DND-41 (cell line): ENCODE measurements at regions not wholly inside any gene's neighbourhood (a gene's known extent, or its start where the extent isn't known, plus 50 kb on each side); places are given as distances from the start of the nearest gene placed in this dataset.
"Not testable (repeated sequence)": the region's sequence is repeated elsewhere in the genome, so short reads cannot be mapped to it uniquely, and the experiment has no call there.

ENCODE experiments used
- ATAC-seq: fragments of 200-7000 bp; cut with Tn5 transposase; 3 replicates; pipeline ENCODE4 v1.9.1; 2021; ENCODE audit warnings: low read depth; ENCODE audit not compliant: insufficient read depth
- DNase-seq: peaks from one replicate; pipeline ENCODE4 v3.0.0-alpha.2; 2020
- H2AFZ ChIP-seq: 2 replicates; pipeline ENCODE4 v1.6.0; 2012; ENCODE audit warnings: low read depth, low read length
- H3K27ac ChIP-seq: 2 replicates; pipeline ENCODE4 v1.5.1; 2012; ENCODE audit warnings: low read length, inconsistent platforms
- H3K27me3 ChIP-seq: fragments of 200-600 bp; sonication (generic); 2 replicates; pipeline ENCODE4 v1.6.0; 2012; ENCODE audit warnings: low read length, mild to moderate bottlenecking, inconsistent platforms; ENCODE audit not compliant: insufficient read depth, poor library complexity
- H3K36me3 ChIP-seq: 2 replicates; pipeline ENCODE4 v1.5.1; 2012; ENCODE audit warnings: low read length, inconsistent platforms; ENCODE audit not compliant: insufficient read depth
- H3K4me1 ChIP-seq: 2 replicates; pipeline ENCODE4 v1.5.1; 2012; ENCODE audit warnings: mild to moderate bottlenecking, low read length; ENCODE audit not compliant: insufficient read depth
- H3K4me2 ChIP-seq: 2 replicates; pipeline ENCODE4 v1.6.0; 2012; ENCODE audit warnings: mild to moderate bottlenecking, moderate library complexity, low read length, inconsistent platforms; ENCODE audit not compliant: insufficient read depth
- H3K4me3 ChIP-seq, 2 experiments: fragments of 200-600 bp in 1 of 2; shearing (Covaris generic) in 1 of 2; 2 replicates each; pipeline ENCODE4 v1.5.1; 2012 to 2016; ENCODE audit warnings: inconsistent platforms in 2 of 2, low read length in 2 of 2, mild to moderate bottlenecking in 2 of 2, low read depth in 1 of 2, moderate library complexity in 1 of 2
- H3K79me2 ChIP-seq: 2 replicates; pipeline ENCODE4 v1.6.0; 2012; ENCODE audit warnings: low read length, inconsistent platforms; ENCODE audit not compliant: insufficient read depth
- H3K9ac ChIP-seq: 2 replicates; pipeline ENCODE4 v1.6.0; 2012; ENCODE audit warnings: low read depth, mild to moderate bottlenecking, inconsistent platforms, low read length, moderate library complexity
- H3K9me3 ChIP-seq: 2 replicates; pipeline ENCODE4 v1.5.1; 2012; ENCODE audit warnings: low read length, moderate library complexity, mild to moderate bottlenecking, inconsistent platforms; ENCODE audit not compliant: insufficient read depth, severe bottlenecking
- H4K20me1 ChIP-seq: 2 replicates; pipeline ENCODE4 v1.6.0; 2012; ENCODE audit warnings: low read length; ENCODE audit not compliant: insufficient read depth
- CTCF ChIP-seq: IDR thresholded peaks from 2 replicates; pipeline ENCODE4 v1.5.1; 2012; ENCODE audit warnings: borderline replicate concordance, low read length, moderate library complexity, mild to moderate bottlenecking; ENCODE audit not compliant: poor library complexity, severe bottlenecking; ENCODE audit errors: extremely low read depth
- EZH2 ChIP-seq: IDR thresholded peaks from 3 replicates; pipeline ENCODE4 v1.6.1; 2012; ENCODE audit warnings: borderline replicate concordance, low read depth, mild to moderate bottlenecking, moderate library complexity, low read length, inconsistent platforms; ENCODE audit not compliant: severe bottlenecking

- not testable (repeated sequence) for ATAC-seq, H2AFZ ChIP-seq, H3K36me3 ChIP-seq
Measured at GRCh38 chr17:43345515-43345914, 53.3 kb upstream of the ARL4D start.

GRCh38 chr17:43344685-43345084 is 54.1 kb upstream of the ARL4D start:
- H3K4me2 ChIP-seq = no peak overlapping the region
- no peaks in the 10 kb centered on the region for H3K36me3 ChIP-seq
- no peaks in the 10 kb centered on the region for H3K4me1 ChIP-seq
- no peaks in the 10 kb centered on the region for H4K20me1 ChIP-seq
- no peak overlapping the region for H3K9ac ChIP-seq
- peaks cover 28% of the 10 kb centered on the region for H3K9me3 ChIP-seq
- TF ChIP-seq CTCF = no peak
- TF ChIP-seq EZH2 = no peak
- no peak for DNase-seq
- no peaks in the 10 kb centered on the region for H3K27me3 ChIP-seq
- H3K79me2 ChIP-seq = no peaks in the 10 kb centered on the region
- no peak for ATAC-seq
- H3K27ac ChIP-seq = no peak overlapping the region
- H2AFZ ChIP-seq = no peak overlapping the region
- no peak overlapping the region for H3K4me3 ChIP-seq

More at GRCh38 chr17:43345515-43345914, 53.3 kb upstream of the ARL4D start:
- H3K27ac ChIP-seq, H3K4me2 ChIP-seq, H3K79me2 ChIP-seq, DNase-seq, H3K4me1 ChIP-seq, H3K27me3 ChIP-seq, H3K9ac ChIP-seq, H4K20me1 ChIP-seq, H3K4me3 ChIP-seq: not testable (repeated sequence)
- peaks cover 33% of the 10 kb centered on the region for H3K9me3 ChIP-seq

- Histone ChIP-seq H3K27ac (no peak overlapping the region), H3K36me3 (no peaks in the 10 kb centered on the region), H3K79me2 (no peaks in the 10 kb centered on the region), H3K27me3 (no peaks in the 10 kb centered on the region), H3K9ac (no peak overlapping the region), H3K4me1 (no peaks in the 10 kb centered on the region), H2AFZ (no peak overlapping the region), H3K4me3 (no peak overlapping the region), H4K20me1 (no peaks in the 10 kb centered on the region), H3K9me3 (peaks cover 7% of the 10 kb centered on the region), H3K4me2 (no peak overlapping the region)
- TF ChIP-seq EZH2 (no peak), CTCF (no peak)
- DNase-seq (no peak), ATAC-seq (no peak)
Measured at GRCh38 chr17:43342589-43342890, 56.3 kb upstream of the ARL4D start.

GRCh38 chr17:43341715-43342588 is 56.8 kb upstream of the ARL4D start:
- no peaks in the 10 kb centered on the region for H3K27me3 ChIP-seq
- no peaks in the 10 kb centered on the region for H3K79me2 ChIP-seq
- DNase-seq (no peak), ATAC-seq (no peak)
- H3K4me1 ChIP-seq = no peaks in the 10 kb centered on the region
- H3K27ac ChIP-seq = no peak overlapping the region
- H3K9ac ChIP-seq = no peak overlapping the region
- TF ChIP-seq EZH2 (no peak), CTCF (no peak)
- H3K4me2 ChIP-seq = no peak overlapping the region
- peaks cover 2% of the 10 kb centered on the region for H3K9me3 ChIP-seq
- H3K4me3 ChIP-seq = no peak overlapping the region
- H2AFZ ChIP-seq = no peak overlapping the region
- no peaks in the 10 kb centered on the region for H4K20me1 ChIP-seq
- no peaks in the 10 kb centered on the region for H3K36me3 ChIP-seq
